ENCODE measurements at regions not wholly inside any gene's neighbourhood (a gene's known extent, or its start where the extent isn't known, plus 50 kb on each side); places are given as distances from the start of the nearest gene placed in this dataset.

- no peak for TF ChIP-seq CTCF (optimal IDR thresholded peaks at IDR 0.05 in 1 of 3, IDR thresholded peaks at IDR 0.05 in 1 of 3, conservative IDR thresholded peaks at IDR 0.05 in 1 of 3; ENCODE audit: extremely low read depth in 1 of 3, insufficient read depth in 2 of 3, low read length in 3 of 3)
- no peak for TF ChIP-seq EZH2 (IDR thresholded peaks at IDR 0.05; ENCODE audit: low read length)
Measured at GRCh38 chr15:69836048-69836447, 261.7 kb downstream of the TLE3 start.

Data from keratinocyte (primary cell).